Ovary (tissue), 7 donors: ENCODE measurements at regions not wholly inside any gene's neighbourhood (a gene's known extent, or its start where the extent isn't known, plus 50 kb on each side); places are given as distances from the start of the nearest gene placed in this dataset.

Experiments
- DNase-seq, 5 donors: peaks; one replicate each; pipeline ENCODE4 v3.0.0-alpha.2; 2019 to 2020
- H3K27ac ChIP-seq, 2 donors: fragments of 200-600 bp; one replicate each; pipeline versions ENCODE4 v1.5.1 to v1.8.0; 2019 to 2022
- H3K27me3 ChIP-seq: fragments of 200-600 bp; one replicate; pipeline ENCODE4 v1.8.0; 2022
- H3K36me3 ChIP-seq: fragments of 200-600 bp; sonication (generic); one replicate; pipeline ENCODE4 v1.5.1; 2019
- H3K4me1 ChIP-seq: one replicate; pipeline ENCODE4 v1.8.1; 2013; ENCODE audit warnings: mild to moderate bottlenecking, moderate library complexity; ENCODE audit not compliant: insufficient read depth
- H3K4me3 ChIP-seq: fragments of 200-600 bp; sonication (generic); one replicate; pipeline ENCODE4 v1.5.1; 2017
- H3K9me3 ChIP-seq, 2 donors: fragments of 200-600 bp in 1 of 2; sonication (generic) in 1 of 2; one replicate each; pipeline versions ENCODE4 v1.5.1 to v1.8.1; 2013 to 2019; ENCODE audit warnings: mild to moderate bottlenecking in 1 of 2, moderate library complexity in 1 of 2
- CTCF ChIP-seq, 3 donors: fragments of 450-650 bp in 2 of 3; fragments of 200-600 bp in 1 of 3; IDR thresholded peaks; one replicate each; pipeline versions ENCODE4 v1.5.1 to v1.8.0; 2016 to 2022; ENCODE audit warnings: antibody characterized with exemption in 3 of 3, mild to moderate bottlenecking in 1 of 3
- EP300 ChIP-seq: sonication (generic); formaldehyde crosslinking; IDR thresholded peaks from one replicate; pipeline ENCODE4 v1.6.1; 2017; ENCODE audit warnings: antibody characterized with exemption
- POLR2A ChIP-seq: fragments of 450-650 bp; IDR thresholded peaks from one replicate; pipeline ENCODE4 v1.6.1; 2017; ENCODE audit warnings: antibody characterized with exemption, mild to moderate bottlenecking, moderate library complexity
- WGBS, 3 donors: extraction: QIAGEN DNeasy Blood & Tissue Kit in 1 of 3; methylation state at CpG; one replicate each; pipeline versions ENCODE4 v1.1.5 to v1.1.7; 2013 to 2017; 5-methylcytosine and 5-hydroxymethylcytosine counted together
- intact Hi-C, 4 donors: fragments of 100-400 bp; cut with DNase I; formaldehyde crosslinking; loops; one replicate each; pipeline versions ENCODE4 v1.11.0 to v1.15.1; 2022 to 2023
- donor health status: DM: no; HTN: no; CAD: no; lungs with moderate emphysema.
- donor health status: DM: no; HTN: no; CAD: no.
- donor health status: Bipolar disorder and iron deficiency.
- donor health status: DM: no; HTN: no; CAD: no.
- donor health status: DM: yes; HTN: yes; CAD: no.

GRCh38 chr3:162377608-162378007 lies 881.0 kb downstream of the OTOL1 start:
- no peaks in the 10 kb centered on the region for H3K9me3 ChIP-seq
- no peak overlapping the region for H3K4me3 ChIP-seq
- no peaks in the 10 kb centered on the region for H3K27me3 ChIP-seq
- no peak for DNase-seq
- intact Hi-C loops = no loop called here
- TF ChIP-seq POLR2A (no peak), CTCF (IDR thresholded peaks at IDR 0.05) (no peak), EP300 (no peak)
- no peaks in the 10 kb centered on the region for H3K36me3 ChIP-seq
- H3K27ac ChIP-seq = no peak overlapping the region
- 87 to 91% (median 90%) methylated on average over 5 of the region's 5 CpGs for WGBS, 3 donors
- H3K4me1 ChIP-seq = no peaks in the 10 kb centered on the region

DNA sequence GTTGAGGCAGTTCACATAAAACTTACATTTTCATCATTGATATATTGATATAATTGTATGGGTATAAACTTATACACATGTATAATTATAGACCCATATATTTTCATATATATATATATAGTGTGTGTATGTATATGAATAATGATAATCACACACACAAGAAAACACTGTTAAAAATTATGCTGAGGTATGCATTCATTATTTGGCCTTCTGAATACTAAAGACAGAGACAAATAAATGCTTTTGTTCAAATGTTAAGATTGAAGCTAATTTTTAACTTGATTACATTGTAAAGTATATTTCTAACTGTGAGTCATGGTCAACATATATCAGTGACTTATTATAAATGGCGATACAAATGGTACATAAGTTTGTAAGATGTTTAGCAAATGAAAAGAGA lies 888.8 kb downstream of the OTOL1 start:
- no peaks in the 10 kb centered on the region for H3K4me1 ChIP-seq
- DNase-seq = no peak
- 90 to 98% (median 93%) methylated on average over 1 of the region's 1 CpG for WGBS, 3 donors
- intact Hi-C loops = no loop called here
- no peaks in the 10 kb centered on the region for H3K27me3 ChIP-seq
- H3K36me3 ChIP-seq = no peaks in the 10 kb centered on the region
- no peak overlapping the region for H3K4me3 ChIP-seq
- no peaks in the 10 kb centered on the region for H3K9me3 ChIP-seq
- H3K27ac ChIP-seq = no peak overlapping the region
- TF ChIP-seq CTCF (IDR thresholded peaks at IDR 0.05) = no peak
- TF ChIP-seq POLR2A = no peak
- no peak for TF ChIP-seq EP300

- 83 to 89% (median 84%) methylated on average over 3 of the region's 3 CpGs for WGBS, 3 donors
- Histone ChIP-seq H3K27ac (no peak overlapping the region), H3K36me3 (no peaks in the 10 kb centered on the region), H3K27me3 (no peaks in the 10 kb centered on the region), H3K4me1 (no peaks in the 10 kb centered on the region), H3K4me3 (no peak overlapping the region), H3K9me3 (no peaks in the 10 kb centered on the region)
- intact Hi-C loops = no loop called here
- no peak for TF ChIP-seq POLR2A
- no peak for TF ChIP-seq CTCF (IDR thresholded peaks at IDR 0.05)
- no peak for TF ChIP-seq EP300
- no peak for DNase-seq
Measured at GRCh38 chr3:162390891-162391290, 894.3 kb downstream of the OTOL1 start.

DNA sequence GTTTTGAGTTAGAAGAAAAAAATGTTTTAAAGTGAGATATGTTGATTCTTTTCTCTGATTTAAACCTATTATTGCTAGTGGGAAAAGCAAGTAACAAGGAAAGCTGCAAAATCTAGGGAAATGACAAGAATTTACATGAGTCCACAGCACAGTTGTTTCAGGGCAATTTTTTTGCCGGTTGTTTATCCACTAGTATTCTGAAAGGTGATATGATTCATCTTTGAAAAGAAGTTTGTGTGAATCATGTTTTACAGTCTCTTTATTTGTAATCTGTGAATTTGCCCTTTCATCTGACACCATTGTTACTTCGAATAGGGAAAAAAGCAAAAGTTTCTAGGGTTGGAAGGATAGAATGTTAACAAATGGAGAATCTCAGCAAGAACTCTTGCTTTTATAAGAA lies 894.7 kb downstream of the OTOL1 start:
- no peak for TF ChIP-seq EP300
- TF ChIP-seq POLR2A = no peak
- TF ChIP-seq CTCF (IDR thresholded peaks at IDR 0.05) = no peak
- 60 to 63% (median 62%) methylated on average over 2 of the region's 2 CpGs for WGBS, 3 donors
- intact Hi-C loops = no loop called here

GRCh38 chr3:162395496-162395895 lies 898.9 kb downstream of the OTOL1 start:
- no peaks in the 10 kb centered on the region for H3K4me1 ChIP-seq
- H3K27ac ChIP-seq = no peak overlapping the region
- no peaks in the 10 kb centered on the region for H3K27me3 ChIP-seq
- H3K4me3 ChIP-seq = no peak overlapping the region
- TF ChIP-seq POLR2A = no peak
- no peak for TF ChIP-seq EP300
- no peak for TF ChIP-seq CTCF (IDR thresholded peaks at IDR 0.05)
- H3K36me3 ChIP-seq = no peaks in the 10 kb centered on the region
- no peaks in the 10 kb centered on the region for H3K9me3 ChIP-seq
- WGBS, 3 donors = 71 to 77% (median 76%) methylated on average over 3 of the region's 3 CpGs
- DNase-seq = no peak
- intact Hi-C loops = no loop called here

More for the DNA sequence above, 894.7 kb downstream of the OTOL1 start:
- H3K27me3 ChIP-seq = no peaks in the 10 kb centered on the region
- no peaks in the 10 kb centered on the region for H3K4me1 ChIP-seq
- no peak overlapping the region for H3K27ac ChIP-seq
- H3K9me3 ChIP-seq = no peaks in the 10 kb centered on the region
- DNase-seq = no peak
- no peak overlapping the region for H3K4me3 ChIP-seq
- no peaks in the 10 kb centered on the region for H3K36me3 ChIP-seq
